Common myeloid progenitor, CD34-positive (primary cell): ENCODE measurements at regions not wholly inside any gene's neighbourhood (a gene's known extent, or its start where the extent isn't known, plus 50 kb on each side); places are given as distances from the start of the nearest gene placed in this dataset.

ENCODE experiments used
- CTCF ChIA-PET: fragments of 350-600 bp; sonication (Branson Sonifier 250); formaldehyde crosslinking; loops from one replicate; lab custom pipeline; 2021; ENCODE audit warnings: antibody characterized with exemption; lab: Charles Lee
- POLR2A ChIA-PET: fragments of 350-600 bp; sonication (Branson Sonifier 250); formaldehyde crosslinking; loops from one replicate; lab custom pipeline; 2021; ENCODE audit warnings: antibody characterized with exemption; lab: Charles Lee
- DNase-seq, 3 donors: peaks; one replicate each; pipeline versions ENCODE4 v3.0.0 to v3.0.0-alpha.2; 2013
- H3K27ac ChIP-seq, 2 experiments: 1 replicate in 1 of 2; 2 replicates in 1 of 2; pipeline ENCODE4 v1.7.0; 2013; ENCODE audit warnings: inconsistent platforms in 2 of 2, low read length in 2 of 2, mild to moderate bottlenecking in 2 of 2, low read depth in 1 of 2, moderate library complexity in 1 of 2; ENCODE audit not compliant: severe bottlenecking in 2 of 2, insufficient read depth in 1 of 2, poor library complexity in 1 of 2
- H3K27me3 ChIP-seq, 5 experiments: replicated peaks in 2 of 5; 1 replicate in 3 of 5; 2 replicates in 2 of 5; pipeline versions ENCODE4 v1.6.1 to v1.7.0; 2013; ENCODE audit warnings: low read length in 4 of 5, mild to moderate bottlenecking in 2 of 5, moderate library complexity in 2 of 5, inconsistent platforms in 1 of 5; ENCODE audit not compliant: insufficient read depth in 5 of 5, control insufficient read depth in 4 of 5
- H3K36me3 ChIP-seq, 4 experiments: 1 replicate in 2 of 4; 2 replicates in 2 of 4; pipeline versions ENCODE4 v1.6.1 to v1.7.0; 2013; ENCODE audit warnings: low read length in 3 of 4, control low read depth in 1 of 4, mild to moderate bottlenecking in 1 of 4; ENCODE audit not compliant: control insufficient read depth in 4 of 4, insufficient read depth in 4 of 4
- H3K4me1 ChIP-seq, 4 experiments: 1 replicate in 3 of 4; 2 replicates in 1 of 4; pipeline versions ENCODE4 v1.6.1 to v1.7.1; 2013; ENCODE audit warnings: low read length in 3 of 4, mild to moderate bottlenecking in 3 of 4, control low read depth in 1 of 4, inconsistent platforms in 1 of 4, moderate library complexity in 1 of 4; ENCODE audit not compliant: control insufficient read depth in 4 of 4, insufficient read depth in 4 of 4; ENCODE audit errors: control extremely low read depth in 1 of 4
- H3K4me3 ChIP-seq, 7 experiments: 1 replicate in 4 of 7; 2 replicates in 3 of 7; pipeline versions ENCODE4 v1.5.1 to v1.7.0; 2013; ENCODE audit warnings: mild to moderate bottlenecking in 7 of 7, low read length in 6 of 7, moderate library complexity in 6 of 7, inconsistent platforms in 2 of 7, low read depth in 2 of 7, control low read depth in 1 of 7; ENCODE audit not compliant: insufficient read depth in 4 of 7, control insufficient read depth in 1 of 7; ENCODE audit errors: extremely low read depth in 1 of 7
- H3K9me3 ChIP-seq, 5 experiments: 1 replicate in 4 of 5; 2 replicates in 1 of 5; pipeline versions ENCODE4 v1.6.1 to v1.7.1; 2013; ENCODE audit warnings: low read length in 4 of 5, mild to moderate bottlenecking in 2 of 5, inconsistent platforms in 1 of 5, low read depth in 1 of 5, moderate library complexity in 1 of 5; ENCODE audit not compliant: control insufficient read depth in 4 of 5, insufficient read depth in 2 of 5; ENCODE audit errors: control extremely low read depth in 1 of 5
- WGBS: methylation state at CpG from one replicate; pipeline ENCODE4 v1.1.5; 2013; ENCODE audit not compliant: insufficient coverage; 5-methylcytosine and 5-hydroxymethylcytosine counted together

- Histone ChIP-seq H3K4me1 (no peaks in the 10 kb centered on the region), H3K27ac (no peak overlapping the region), H3K27me3 (no peaks in the 10 kb centered on the region), H3K36me3 (no peaks in the 10 kb centered on the region), H3K9me3 (no peaks in the 10 kb centered on the region), H3K4me3 (no peak overlapping the region)
- DNase-seq = no peak
- CTCF ChIA-PET = no interaction called here
- POLR2A ChIA-PET = no interaction called here
- WGBS = 89% methylated on average over 3 of the region's 3 CpGs
Observed at GRCh38 chr4:136316961-136317360, 1215.3 kb downstream of the PCDH18 start.

GRCh38 chr4:136314686-136315085 lies 1217.6 kb downstream of the PCDH18 start:
- Histone ChIP-seq H3K4me3 (no peak overlapping the region), H3K9me3 (no peaks in the 10 kb centered on the region), H3K4me1 (no peaks in the 10 kb centered on the region), H3K27me3 (no peaks in the 10 kb centered on the region), H3K36me3 (no peaks in the 10 kb centered on the region), H3K27ac (no peak overlapping the region)
- ChIA-PET POLR2A (no interaction called here), CTCF (no interaction called here)
- WGBS = 89% methylated on average over 1 of the region's 2 CpGs
- no peak for DNase-seq

GRCh38 chr4:136311774-136312173 lies 1220.5 kb downstream of the PCDH18 start:
- Histone ChIP-seq H3K27me3 (no peaks in the 10 kb centered on the region), H3K4me1 (no peaks in the 10 kb centered on the region), H3K36me3 (no peaks in the 10 kb centered on the region), H3K9me3 (no peaks in the 10 kb centered on the region), H3K27ac (no peak overlapping the region), H3K4me3 (no peak overlapping the region)
- ChIA-PET CTCF (no interaction called here), POLR2A (no interaction called here)
- DNase-seq = no peak
- WGBS = 77% methylated on average over 1 of the region's 2 CpGs

- H3K4me3 ChIP-seq = no peak overlapping the region
- POLR2A ChIA-PET = no interaction called here
- peaks cover 0 to 2% (median 0%) of the 10 kb centered on the region in 5 experiments for H3K27me3 ChIP-seq
- no peak for DNase-seq
- no peaks in the 10 kb centered on the region for H3K9me3 ChIP-seq
- H3K27ac ChIP-seq = no peak overlapping the region
- H3K36me3 ChIP-seq = no peaks in the 10 kb centered on the region
- CTCF ChIA-PET = no interaction called here
- H3K4me1 ChIP-seq = no peaks in the 10 kb centered on the region
- no CpG with 5 or more reads among the region's 1 CpG for WGBS
Observed at GRCh38 chr4:136307765-136308164, 1224.5 kb downstream of the PCDH18 start.

GRCh38 chr4:136306361-136306760 lies 1225.9 kb downstream of the PCDH18 start:
- H3K36me3 ChIP-seq = no peaks in the 10 kb centered on the region
- no peaks in the 10 kb centered on the region for H3K4me1 ChIP-seq
- H3K27ac ChIP-seq = no peak overlapping the region
- no CpG with 5 or more reads among the region's 2 CpGs for WGBS
- H3K9me3 ChIP-seq = no peaks in the 10 kb centered on the region
- ChIA-PET POLR2A (no interaction called here), CTCF (no interaction called here)
- H3K27me3 ChIP-seq = peaks cover 0 to 2% (median 0%) of the 10 kb centered on the region in 5 experiments
- H3K4me3 ChIP-seq = no peak overlapping the region
- DNase-seq = no peak

GRCh38 chr4:136302566-136302965 lies 1229.7 kb downstream of the PCDH18 start:
- no peak for DNase-seq
- H3K4me1 ChIP-seq = no peaks in the 10 kb centered on the region
- H3K9me3 ChIP-seq = peaks cover 0 to 2% (median 0%) of the 10 kb centered on the region in 5 experiments
- no peaks in the 10 kb centered on the region for H3K36me3 ChIP-seq
- no peak overlapping the region for H3K27ac ChIP-seq
- CTCF ChIA-PET = interaction anchor here (0.6 kb wide), 1 partner anchor 339 kb away, joined by 3 read pairs; no protein-coding TSS in a partner anchor
- H3K27me3 ChIP-seq = peaks cover 0 to 2% (median 0%) of the 10 kb centered on the region in 5 experiments
- POLR2A ChIA-PET = no interaction called here
- no peak overlapping the region for H3K4me3 ChIP-seq

GRCh38 chr4:136301749-136302495 lies 1230.4 kb downstream of the PCDH18 start:
- Histone ChIP-seq H3K27me3 (peaks cover 0 to 2% (median 0%) of the 10 kb centered on the region in 5 experiments), H3K27ac (no peak overlapping the region), H3K36me3 (no peaks in the 10 kb centered on the region), H3K4me3 (no peak overlapping the region), H3K4me1 (no peaks in the 10 kb centered on the region), H3K9me3 (peaks cover 0 to 2% (median 0%) of the 10 kb centered on the region in 5 experiments)
- CTCF ChIA-PET = interaction anchor here (0.6 kb wide), 1 partner anchor 340 kb away, joined by 3 read pairs; no protein-coding TSS in a partner anchor
- no peak for DNase-seq
- POLR2A ChIA-PET = no interaction called here
